Inflammatory macrophage (primary cell): ENCODE measurements at regions not wholly inside any gene's neighbourhood (a gene's known extent, or its start where the extent isn't known, plus 50 kb on each side); places are given as distances from the start of the nearest gene placed in this dataset.

Experiments
- DNase-seq, 2 donors: peaks; one replicate each; pipeline ENCODE4 v3.0.0-alpha.2; 2020 to 2022

DNA sequence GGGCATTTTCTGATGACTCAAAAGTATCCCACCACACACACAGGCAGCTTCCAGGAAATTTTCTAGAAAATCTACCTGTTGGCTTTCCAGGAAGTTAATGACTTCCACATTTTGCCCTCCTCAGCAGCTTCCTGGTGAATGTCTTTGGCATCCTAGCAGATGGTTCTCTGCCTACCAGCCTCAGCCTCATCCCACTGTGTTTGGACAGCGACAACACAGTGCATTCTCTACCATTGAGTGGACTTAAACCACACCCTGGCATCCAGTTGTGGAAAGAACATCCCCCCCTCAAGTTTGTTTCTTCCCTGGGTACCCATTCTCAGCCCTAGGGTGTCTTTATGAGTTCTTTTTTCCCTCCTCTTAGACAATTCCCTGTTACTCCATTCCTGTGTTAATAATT lies 50.8 kb upstream of the GADL1 start:
- no peak for DNase-seq

DNA sequence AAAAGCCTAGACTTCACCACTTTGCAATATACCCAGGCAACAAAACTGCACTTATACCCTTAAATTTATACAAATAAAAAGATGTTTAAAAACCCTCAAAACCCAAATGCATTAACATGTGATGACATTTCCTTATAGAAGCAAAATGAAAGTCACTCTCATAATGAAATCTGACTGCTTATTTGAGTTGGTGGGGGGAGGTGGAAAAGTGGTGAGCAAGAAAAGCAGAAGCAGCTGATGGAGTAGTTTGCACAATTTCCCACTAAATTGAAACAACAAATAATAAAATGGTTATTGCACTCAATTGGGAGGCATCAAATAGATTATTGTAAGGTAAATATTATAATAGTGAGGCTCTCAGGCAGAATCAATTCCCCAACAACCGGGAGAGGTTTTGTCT lies 54.0 kb upstream of the GADL1 start:
- peak; percentile 38 to 65 for DNase-seq

DNA sequence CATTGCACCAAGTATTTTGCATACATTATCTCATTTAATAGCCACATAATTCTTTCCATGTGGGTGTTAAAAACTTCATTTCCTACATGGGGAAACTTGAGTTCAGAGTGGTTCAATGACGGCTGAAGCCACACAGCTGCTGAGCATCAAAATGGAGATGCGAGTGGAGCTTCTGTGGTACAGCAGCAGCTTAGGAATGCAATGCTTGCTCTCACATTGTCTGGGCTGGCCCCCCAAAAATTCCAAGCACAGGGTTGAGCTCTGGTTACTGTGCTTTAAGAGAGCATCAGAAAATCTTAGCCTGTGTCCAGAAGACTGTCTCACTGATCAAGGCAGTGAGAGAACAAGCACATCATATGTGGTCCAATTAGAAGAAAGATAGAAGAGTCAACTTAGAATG lies 57.4 kb upstream of the GADL1 start:
- no peak for DNase-seq

DNA sequence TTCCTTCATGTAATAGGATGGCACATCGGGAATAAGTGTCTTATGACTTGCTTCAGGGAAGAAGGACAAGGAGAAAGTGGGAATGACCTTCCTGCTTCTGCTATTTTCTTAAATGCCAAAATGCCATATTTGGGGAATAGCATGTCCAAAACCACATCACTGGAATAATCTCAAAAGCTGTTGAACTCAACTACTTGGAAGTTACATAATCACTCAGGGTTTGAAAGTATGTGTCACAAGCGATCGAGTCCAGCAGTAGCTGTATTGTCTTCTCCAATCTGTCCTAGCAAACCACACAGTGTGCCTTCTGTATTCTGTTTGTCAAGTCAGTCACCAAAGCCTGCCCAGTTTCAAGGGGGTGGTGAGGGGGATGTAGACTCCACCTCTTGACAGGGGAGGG lies 58.3 kb upstream of the GADL1 start:
- no peak for DNase-seq

DNA sequence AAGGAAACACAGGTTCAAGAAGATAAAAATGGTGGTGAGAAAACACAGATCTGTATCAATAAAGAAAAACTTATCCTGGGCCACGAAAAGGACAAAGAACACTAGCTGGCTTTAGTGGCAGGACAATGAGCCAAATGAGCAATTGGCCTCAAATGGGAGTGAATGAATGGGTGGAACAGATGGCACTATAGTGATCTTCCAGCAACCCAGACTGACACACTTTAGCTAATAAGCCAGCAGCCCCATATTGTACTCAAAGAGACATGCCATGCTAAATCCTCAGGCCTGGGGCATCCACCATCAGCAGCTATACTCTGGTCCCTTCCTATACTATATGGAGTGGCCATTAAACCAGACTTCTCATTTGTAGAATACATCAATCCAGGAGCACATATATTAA lies 60.0 kb upstream of the GADL1 start:
- no peak for DNase-seq

DNA sequence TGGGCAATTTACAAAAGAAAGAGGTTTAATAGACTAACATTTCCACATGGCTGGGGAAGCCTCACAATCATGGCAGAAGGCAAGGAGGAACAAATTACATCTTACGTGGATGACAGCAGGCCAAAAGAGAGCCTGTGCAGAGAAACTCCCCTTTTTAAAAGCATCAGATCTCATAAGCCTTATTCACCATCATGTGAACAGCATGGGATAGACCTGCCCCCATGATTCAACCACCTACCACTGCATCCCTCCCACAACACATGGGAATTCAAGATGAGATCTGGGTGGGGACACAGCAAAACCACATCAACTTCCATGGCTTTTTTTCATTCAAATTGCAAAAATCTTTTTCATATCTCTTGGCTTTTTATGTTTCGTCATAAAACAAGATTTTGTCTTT lies 67.6 kb upstream of the GADL1 start:
- peak in 1 of 2 donors; percentile 37 for DNase-seq

DNA sequence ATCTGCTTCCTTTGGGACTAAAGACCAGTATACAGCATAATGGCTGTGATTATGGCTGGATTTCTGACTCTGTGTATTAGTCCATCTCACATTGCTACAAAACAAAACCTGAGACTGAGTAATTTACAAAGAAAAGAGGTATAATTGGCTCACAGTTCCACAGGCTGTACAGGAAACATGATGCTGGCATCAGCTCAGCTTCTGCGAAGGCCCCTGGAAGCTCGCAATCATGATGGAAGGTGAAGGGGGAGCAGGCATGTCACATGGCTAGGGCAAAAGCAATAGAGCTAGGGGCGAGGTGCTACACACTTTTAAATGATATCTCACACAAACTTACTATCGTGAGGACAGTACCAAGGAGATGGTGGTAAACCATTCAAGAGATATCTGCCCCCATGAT lies 68.0 kb upstream of the GADL1 start:
- DNase-seq: no peak

DNA sequence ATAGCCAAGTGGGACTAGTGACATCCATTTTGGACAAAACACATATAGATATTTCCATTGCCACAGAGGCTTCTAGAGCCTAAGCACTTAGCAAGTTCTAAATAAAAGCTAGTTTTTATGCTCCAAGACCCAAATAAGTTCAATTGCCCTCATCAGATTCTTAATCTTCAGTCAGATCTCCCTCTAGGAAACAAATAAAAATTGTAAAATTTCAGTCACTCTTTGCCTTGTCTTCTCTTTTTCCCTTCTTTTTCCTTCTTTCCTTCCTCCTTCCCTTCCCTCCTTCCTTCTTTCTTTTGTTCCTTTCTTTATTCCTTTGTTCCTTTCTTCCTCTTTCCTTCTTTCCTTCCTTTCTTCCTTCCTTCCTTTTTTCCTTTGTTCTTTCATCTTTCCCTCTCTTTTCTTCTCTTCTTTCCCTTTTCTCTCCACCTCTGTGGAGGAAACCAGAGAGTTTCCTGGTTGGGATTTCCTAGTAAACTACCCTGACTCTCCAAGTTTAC lies 68.8 kb upstream of the GADL1 start:
- DNase-seq: no peak

DNA sequence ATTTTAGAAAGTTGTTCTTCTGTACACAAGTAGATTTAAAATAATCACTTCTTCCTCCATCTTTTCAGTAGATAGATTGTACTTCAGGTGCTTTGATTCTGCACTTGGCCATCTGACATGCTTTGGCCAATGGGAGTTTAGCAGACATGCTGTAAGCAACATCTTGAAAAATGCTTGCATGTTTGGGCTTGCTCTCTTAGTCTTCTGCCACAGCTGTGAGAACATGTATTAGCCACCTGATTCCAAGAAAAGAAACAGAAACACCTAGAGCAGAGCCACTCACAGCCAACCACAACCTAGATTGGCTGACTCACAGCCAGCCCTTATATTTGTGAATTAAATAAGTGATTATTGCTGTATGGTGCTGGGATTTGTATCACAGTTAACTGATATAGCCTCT lies 70.2 kb upstream of the GADL1 start:
- no peak for DNase-seq

DNA sequence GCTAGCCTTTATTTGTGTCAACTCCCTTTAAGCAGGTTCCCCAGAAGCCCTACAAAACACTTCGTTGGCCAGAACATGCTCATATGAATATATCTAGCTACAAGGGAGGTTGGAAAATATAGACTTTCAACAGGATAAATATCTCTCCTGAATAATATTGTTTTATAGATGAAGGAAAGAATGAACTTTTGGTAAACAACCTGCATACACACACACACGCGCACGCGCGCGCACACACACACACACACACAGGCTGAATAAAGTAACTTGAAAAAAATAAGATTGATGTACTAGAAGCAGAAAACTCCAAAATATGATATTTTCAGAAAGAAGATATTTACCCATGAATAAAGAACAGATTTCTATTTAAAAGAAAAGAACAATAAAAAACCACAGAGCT lies 72.4 kb upstream of the GADL1 start:
- DNase-seq: no peak

DNA sequence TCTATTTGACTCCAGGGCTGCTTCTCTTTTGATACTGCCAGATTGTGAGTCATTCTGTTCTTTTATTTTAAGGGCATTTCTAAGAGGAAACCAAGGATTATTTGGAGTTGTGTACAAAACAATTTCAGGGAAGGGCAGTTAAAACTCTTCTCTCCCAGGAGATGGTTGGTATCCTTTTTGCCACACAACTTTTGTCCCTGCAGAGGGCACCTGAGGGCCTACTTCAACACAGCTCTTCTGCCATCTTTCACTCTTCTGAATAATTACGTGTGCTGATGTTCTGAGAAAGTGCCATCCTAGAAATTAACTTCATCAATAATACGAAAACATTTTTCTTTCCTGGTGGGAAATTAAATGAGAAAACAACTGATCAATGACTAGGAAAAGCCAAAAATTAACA lies 75.7 kb upstream of the GADL1 start:
- peak in 1 of 2 donors; percentile 5 for DNase-seq

DNA sequence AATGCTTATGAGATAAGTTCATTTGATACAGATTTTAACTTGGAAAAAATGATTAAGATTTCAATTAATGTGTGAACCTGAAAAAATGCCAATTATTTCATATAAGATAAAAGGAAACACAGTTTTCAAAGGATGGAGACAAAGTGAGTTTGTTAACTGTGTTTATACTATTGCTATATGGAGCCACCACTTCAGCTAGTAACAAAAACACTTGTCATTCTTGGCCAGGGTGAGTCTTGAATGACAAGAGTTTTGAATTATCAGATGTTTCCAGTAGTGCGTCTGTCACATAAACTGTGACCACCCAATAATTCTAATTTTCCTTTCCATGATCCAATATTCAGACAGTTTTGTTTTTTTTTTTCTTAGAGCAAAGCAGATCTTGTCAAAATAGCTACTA lies 78.0 kb upstream of the GADL1 start:
- no peak for DNase-seq

DNA sequence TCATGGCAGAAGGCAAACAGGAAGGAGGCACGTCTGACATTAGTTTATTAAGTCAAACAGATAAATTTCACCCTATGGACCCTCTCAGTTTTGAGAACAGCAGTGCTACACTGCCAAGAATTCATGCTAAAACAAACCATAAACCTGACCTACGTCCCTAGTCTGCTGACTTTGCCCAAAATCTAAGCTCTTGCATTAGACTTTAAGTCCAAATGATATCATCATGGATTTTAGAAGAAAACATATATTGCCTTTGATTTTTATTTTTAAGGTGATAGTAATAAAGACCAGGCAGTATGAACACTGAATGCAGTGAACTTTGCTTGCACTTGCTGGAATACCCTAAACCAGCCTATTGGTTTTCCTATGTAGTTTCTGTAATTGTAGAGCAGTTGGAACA lies 79.6 kb upstream of the GADL1 start:
- DNase-seq: no peak

DNA sequence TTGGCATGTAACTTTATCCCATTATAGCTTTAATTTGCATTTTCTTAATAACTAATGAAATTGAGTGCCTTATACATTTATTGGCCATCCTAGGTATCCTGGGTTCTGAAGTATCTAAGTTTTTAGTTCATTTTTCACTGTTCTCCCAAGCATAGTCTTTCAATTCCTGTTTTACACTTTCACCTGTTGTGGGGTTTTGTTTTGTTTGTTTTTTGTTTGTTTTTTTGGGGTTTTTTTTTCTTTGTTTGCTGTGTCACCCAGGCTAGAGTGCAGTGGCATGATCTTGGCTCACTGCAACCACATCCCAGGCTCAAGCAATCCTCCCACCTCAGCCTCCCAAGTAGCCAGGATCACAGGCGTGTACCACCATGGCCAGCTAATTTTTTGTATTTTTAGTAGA lies 83.1 kb upstream of the GADL1 start:
- no peak for DNase-seq

DNA sequence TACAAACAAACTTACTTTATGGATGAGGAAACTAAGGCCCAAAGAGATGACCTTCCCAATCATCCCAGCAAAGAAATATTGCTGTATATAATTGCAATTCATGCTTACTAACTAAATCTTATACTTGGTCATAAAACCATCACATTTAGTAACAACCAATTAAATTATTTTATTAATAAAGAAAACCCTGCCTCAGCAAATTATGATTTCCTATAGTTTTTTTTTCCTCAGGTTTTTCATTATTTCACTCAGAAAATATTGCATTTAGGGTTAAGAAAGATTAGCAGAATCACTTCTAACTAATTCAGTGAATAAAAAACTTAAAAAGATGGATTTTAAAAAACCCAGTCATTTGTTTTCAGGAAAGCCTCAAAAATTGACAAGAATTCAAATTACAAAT lies 86.5 kb upstream of the GADL1 start:
- DNase-seq: no peak

DNA sequence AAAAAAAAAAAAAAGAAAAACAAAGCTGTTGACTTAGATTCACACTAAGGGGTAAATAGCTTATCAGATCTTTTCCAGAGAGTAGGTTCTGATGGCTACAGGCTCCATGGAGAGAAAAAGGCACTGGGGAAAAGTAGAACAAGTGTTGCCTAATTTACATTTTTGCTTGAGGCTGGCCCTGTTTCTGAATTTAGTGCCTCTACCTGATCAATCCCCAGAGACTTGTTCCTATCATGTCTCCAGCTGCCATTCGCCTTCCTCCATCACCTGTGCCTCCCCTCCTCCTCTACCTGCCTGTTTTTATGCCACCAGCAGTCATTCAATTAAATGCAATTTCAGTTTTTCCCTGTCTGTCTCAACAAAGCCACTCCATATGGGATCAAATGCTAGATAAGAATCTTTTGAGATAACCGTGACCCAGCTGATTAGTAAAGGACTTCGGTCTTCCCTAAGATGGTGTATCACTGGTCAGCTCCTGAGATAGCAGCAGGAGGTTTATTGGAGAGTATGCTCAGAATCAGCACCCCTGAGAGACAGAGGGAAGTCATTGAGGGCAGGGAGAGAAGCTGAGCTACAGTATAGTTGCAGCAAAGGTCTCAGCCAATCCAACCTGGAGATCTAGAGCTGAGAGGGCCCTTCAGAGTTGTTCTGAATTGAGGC lies 88.1 kb upstream of the GADL1 start:
- DNase-seq: no peak

DNA sequence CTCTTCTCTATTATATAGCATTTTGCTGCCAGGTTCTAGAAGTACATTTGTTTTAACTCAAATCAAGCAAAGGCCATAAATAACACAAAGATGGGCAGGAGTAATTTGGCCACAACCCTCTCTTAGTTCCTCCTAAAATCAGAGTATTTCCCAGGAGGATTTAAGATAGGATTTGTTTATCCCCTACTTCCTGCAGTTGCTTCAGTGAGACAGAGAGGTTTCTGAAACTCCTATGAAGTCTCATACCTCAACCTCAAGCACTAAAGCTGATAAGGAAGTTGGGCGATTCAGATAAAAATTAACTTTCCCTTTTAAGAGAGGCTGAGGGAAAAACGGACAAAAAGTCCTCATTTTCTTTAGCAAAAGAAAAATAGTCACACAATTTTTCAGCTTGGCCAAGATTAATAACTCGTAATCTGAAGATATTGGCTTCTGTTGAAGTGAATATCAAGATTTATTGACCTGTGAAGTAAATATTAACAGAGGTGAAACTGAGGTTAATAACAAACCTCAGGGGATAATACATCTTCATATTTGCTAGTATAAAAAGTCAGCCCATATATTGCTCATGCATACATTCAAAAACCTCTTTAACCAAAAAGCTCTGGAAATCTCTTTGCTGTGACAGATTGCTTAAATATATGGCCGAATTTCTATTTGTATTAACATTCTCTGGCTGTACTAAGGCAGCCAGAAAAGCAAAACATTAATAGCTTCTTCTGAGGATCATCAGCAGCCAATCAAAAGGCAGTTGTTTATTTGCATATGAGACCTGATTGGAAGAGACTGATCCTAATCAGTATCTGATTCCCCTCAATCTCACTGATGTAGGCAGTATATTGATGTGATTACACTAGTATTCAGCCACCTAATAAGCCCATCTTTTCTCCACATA lies 90.6 kb upstream of the GADL1 start:
- DNase-seq: no peak

DNA sequence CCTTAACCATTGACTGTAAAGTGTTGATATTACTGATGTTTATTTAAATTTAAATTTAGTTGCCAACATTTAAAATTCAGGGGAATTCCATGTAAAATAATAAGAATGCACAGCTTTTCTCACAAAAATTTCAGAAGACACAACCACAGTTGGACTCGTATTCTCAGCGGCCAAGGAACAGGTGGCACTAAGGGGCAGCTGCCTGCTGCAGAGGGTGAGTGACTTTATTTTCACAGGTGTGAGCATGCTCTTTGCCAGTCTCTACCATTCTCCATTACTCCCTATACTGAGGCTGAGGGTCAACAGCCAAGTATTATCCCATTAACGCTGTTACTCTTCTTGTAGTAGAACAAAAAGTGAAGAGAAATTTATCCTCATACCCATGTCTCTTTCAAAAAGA lies 92.1 kb upstream of the GADL1 start:
- no peak for DNase-seq

DNA sequence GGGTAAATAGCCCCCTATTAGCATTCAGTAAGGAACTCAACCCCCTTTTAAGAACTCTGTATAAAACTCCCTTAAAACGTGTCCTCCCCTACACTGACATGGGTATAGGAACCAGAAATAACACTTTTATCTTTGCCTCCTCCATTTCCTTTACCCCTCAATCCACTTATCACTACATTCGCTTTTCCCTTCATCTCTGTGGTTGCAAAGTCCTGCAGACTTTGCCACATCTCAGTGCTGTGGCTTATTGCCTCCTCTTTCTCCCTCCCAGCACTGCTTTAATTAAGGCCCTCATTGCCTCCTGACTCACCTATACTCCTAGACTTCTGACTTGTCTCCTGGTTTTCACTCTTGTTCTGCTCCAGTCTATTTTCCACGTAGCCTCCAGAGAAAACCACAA lies 94.3 kb upstream of the GADL1 start:
- DNase-seq: no peak

DNA sequence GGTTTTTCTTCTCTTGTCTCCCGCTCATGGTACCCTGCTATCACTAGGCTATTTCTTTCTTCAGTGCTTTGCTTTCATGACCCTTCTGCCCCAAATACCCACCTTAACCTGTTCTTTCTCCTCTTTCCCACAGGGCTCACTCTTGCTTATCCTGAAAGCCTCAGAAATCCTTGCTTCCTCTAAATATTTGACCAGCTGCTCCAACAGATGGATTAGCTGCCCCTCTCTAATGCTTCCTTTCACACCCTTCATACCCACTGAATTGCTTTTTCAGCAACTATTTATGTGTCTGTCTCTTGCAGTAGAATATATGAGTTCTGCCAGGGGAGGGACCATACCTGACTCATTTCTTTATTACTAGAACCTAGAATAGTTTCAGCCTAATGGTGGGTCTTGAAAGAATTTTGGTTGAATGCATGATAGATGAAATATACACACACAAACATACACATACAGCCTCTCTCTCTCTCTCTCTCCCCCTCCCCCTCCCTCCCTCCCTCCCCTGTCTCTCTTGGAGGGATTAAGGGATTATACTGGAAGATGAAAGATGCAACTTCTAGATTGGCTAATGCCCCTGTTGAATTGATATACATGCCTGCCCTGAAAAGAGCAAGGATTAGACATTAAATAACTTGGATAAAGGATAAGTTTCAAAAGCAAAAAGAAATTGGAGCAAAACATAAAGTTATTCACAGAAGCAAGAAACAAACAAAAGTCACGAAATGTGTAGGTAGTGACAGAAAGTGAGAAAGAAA lies 95.0 kb upstream of the GADL1 start:
- DNase-seq: no peak

DNA sequence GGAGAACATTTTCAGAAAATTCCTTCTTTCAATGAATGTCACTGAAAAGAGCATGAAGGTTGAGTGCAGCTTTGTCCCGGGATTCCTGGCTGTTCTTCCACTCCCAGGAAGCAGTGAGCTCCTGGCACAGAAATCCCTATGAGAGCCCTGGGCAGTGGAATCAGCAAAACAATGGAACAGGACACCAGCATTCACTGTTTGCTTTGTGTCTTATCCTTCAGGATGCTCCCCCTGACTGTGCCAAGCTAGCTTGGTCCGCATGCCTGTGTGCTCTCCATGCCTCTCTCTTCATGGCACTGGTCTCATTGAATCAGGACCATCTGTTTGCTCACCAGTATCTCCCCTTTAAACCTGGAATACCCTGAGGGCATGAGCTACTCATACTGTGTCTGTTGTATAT lies 102.0 kb upstream of the GADL1 start:
- no peak for DNase-seq

DNA sequence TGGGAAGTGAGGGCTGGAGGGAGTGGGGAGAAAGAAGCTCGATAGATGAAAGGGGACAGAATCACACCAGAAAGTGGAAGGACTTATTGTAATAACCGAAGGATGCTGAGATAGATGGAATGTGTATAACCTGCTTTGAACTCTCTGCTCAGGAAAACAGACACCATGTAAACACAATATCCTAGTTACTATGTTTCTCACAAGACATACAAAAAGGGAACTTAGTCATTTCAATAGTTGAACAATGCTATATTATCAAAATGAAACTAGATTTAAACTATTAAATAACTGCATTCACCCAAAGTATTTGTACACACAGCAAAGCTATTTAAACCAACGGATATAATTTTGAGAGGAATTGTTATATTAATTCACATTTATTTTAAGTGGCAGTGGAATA lies 108.3 kb upstream of the GADL1 start:
- DNase-seq: peak in 1 of 2 donors; percentile 15

DNA sequence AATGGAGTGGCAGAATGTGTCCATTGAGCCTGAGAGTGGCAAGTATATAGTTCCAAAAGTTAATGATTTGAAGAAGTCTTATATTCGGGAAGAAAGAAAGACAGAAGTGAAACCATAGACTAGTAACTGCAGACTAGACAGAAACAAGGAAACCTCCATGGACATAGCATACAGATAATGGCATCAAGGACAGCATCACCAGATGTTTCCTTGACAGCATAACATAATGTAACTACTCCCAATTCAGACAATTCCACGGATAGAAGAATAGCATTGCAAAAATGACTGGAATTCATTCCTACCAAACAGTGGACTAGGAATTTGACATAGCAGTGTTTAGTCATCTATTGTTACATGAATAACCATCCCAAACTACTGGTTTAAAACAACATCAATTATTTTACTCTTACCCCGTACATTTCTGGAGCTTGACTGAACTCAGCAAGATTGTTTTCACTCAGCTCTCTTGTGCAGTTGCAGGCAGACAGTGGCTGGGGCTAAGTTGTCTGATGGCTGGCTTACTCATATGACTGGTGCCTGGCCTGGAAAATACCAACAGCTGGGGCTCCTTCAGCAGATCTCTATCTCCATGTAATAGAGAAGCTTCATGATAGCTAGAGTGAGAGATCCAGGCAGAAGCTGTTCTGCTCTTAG lies 109.7 kb upstream of the GADL1 start:
- DNase-seq: peak in 1 of 2 donors; percentile 20
